Fibroblast of peridontal ligament (primary cell): ENCODE measurements at regions not wholly inside any gene's neighbourhood (a gene's known extent, or its start where the extent isn't known, plus 50 kb on each side); places are given as distances from the start of the nearest gene placed in this dataset.
A peak's percentile ranks its signal among the peaks of the same experiment; 100 is the strongest.

ENCODE experiments used
- DNase-seq: peaks from one replicate; pipeline ENCODE4 v3.0.0-alpha.2; 2010; ENCODE audit errors: extremely low read depth

DNA sequence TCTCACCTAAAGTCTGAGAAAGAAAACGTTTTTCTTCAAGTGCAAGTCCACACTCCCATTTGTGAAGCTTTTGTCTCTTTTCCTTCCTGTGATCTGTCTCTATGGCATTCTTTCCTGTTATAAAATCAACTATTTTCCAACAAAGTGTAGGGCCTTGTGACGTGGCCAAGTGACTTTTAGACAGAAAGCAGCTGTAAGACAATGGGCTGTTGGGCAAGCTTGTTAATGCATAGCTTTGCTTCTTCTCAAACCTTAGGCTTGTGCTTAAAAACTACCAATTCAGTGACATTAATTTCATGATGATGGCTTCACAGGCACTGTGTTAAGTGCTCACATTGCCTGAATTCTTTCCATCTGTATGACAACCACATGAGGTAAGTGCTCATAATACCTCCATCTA is 83.5 kb downstream of the VCY1B start:
- no peak for DNase-seq

DNA sequence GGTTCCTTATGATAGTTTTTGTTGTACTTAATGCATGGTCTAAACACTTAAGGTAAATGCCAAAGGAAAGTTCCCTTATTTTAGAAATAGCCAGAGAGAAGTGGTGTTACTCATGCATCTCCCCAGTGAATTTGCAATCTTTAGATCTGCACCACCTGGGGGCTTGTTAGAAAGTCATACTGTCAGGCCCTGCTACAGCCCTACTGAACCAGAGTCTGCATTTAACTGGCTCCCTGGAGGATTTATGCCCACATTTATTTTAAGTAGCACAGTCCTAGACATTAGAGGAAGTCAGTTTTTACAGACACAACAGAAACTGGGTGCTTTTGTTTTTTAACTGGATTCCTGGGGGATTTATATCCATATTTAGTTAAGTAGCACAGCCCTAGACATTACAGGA is 89.6 kb downstream of the VCY1B start:
- no peak for DNase-seq

DNA sequence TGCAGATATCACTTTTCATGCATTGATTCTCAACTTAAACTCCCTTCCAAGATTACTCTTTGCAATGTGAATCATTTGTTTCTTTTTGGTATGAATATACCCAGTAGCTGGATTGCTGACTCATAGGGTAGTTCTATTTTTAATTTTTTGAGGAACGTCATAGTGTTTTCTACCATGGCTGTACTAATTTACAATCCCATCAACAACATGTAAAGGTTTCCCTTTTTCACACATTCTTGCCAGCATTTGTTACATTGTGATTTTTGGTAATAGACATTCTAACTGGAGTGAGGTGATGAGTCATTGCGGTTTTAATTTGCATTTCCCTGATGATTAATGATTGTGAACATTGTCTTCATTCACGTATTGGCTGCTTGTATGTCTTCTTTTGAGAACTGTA is 126.7 kb downstream of the VCY1B start:
- no peak for DNase-seq

DNA sequence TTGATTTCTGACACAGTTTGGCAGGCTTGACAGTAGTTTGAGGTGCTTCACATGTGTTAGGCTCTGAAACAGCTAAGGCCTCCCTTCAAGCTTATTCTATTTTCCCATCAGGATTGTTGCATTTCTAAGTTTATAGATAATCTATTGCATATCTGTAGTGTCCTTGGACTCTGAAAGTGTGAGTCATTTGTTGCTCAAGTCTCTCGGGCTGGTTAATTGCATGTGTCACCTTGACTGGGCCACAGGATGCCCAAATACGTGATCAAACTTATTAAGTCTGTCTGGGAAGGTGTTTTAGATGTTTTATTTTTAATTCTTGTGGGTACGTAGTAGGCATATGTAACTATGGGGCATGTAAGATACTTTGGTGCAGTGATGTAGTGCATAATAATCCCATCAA is 166.0 kb downstream of the VCY1B start:
- no peak for DNase-seq

DNA sequence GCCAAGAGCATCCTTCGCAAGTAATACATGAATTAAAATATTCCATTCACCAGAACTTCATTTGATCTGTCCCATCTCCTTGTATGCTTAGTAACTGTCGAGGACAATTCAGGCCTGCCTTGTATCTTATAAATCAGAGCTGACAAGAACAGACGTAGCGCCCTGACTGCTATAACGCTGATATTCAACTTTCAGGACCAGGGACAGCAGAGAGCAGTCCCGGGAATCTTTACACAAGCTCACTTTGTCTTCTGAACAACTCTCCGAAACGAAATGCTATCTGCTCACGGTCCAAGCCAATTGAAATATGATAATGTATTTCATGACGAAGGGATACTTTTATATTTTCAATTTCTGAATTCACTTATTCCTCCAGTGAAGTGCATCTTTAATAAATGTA is 175.7 kb downstream of the VCY1B start:
- DNase-seq, result no peak

DNA sequence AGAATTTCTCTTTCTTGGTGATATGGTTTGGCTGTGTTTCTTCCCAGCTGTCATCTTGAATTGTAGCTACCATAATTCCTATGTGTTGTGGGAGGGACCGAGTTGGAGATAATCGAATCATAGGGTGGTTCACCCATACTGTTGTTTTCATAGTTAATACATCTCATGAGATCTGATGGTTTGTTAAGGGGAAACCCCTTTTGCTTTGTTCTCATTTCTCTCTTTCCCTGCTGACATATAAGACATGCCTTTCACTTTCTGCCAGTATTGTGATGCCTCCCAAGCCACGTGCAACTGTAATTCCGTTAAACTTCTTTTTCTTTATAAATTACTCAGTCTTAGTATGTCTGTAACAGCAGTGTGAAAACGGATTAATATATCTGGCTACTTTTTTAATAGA is 179.0 kb downstream of the VCY1B start:
- DNase-seq, result no peak

DNA sequence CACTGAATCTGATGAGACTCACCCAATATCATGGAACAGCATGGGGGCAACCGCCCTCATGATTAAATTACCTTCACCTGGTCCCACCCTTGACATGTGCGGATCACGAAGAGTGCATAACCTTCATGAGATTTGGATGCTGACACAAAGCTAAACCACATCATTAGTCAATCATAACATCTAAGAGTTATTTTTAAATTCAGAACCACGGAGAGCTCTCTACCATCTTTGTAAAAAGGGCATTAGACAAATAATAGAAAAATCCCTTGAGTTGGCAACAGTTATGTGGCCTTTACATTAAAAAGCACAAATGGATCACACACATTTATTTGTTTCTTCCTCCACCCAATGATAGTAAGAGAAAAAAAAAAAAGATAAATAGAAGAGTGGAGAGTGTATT is 182.2 kb downstream of the VCY1B start:
- DNase-seq, result no peak

DNA sequence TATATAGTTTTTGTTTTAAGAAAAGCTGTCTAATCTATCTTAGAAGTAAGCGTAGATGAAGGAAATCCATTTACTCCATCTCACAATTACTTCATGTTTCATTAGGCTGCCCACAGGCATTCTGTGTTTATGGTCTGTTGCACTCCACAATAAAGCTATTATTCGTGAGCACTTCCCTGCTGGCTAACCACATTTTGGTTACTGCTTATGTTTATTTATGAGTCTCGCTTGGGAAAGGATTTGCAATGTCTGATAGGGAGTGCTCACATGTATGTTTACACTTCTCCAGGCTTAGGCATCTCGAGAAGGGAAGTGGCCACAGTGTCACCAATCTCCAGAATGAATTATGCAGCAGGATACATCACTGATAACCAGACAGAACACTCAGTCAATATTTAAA is 190.9 kb downstream of the VCY1B start:
- no peak for DNase-seq

DNA sequence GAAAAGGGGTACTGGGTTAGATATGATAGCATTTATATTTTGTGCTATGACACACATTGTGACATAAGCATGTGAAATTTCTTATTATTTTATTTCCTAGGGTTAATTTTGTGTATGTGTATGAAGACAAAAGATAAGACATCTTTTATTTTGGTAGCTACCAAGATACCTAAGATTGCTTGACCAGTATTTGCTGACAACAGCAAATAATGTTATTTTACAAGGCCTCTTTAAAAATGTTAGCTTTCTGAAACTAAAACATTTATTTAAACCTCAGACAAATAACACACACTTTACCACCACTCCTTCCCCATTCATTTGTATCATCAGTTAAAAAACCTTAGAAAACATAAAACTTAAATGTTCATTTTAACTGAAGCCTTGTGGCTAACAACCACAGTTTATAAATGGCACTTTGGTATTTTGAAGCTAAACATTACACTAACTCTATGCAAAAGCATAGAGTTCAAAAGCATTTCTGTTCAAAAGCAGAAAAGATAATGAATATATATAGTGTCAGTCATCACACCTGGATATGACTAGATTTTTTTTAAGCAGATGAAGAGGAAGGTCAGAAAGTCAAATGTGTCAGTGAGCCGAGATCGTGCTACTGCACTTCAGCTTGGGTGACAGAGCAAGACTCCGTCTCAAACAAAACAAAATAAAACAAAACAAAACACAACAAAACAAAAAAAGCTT is 193.0 kb downstream of the VCY1B start:
- no peak for DNase-seq

DNA sequence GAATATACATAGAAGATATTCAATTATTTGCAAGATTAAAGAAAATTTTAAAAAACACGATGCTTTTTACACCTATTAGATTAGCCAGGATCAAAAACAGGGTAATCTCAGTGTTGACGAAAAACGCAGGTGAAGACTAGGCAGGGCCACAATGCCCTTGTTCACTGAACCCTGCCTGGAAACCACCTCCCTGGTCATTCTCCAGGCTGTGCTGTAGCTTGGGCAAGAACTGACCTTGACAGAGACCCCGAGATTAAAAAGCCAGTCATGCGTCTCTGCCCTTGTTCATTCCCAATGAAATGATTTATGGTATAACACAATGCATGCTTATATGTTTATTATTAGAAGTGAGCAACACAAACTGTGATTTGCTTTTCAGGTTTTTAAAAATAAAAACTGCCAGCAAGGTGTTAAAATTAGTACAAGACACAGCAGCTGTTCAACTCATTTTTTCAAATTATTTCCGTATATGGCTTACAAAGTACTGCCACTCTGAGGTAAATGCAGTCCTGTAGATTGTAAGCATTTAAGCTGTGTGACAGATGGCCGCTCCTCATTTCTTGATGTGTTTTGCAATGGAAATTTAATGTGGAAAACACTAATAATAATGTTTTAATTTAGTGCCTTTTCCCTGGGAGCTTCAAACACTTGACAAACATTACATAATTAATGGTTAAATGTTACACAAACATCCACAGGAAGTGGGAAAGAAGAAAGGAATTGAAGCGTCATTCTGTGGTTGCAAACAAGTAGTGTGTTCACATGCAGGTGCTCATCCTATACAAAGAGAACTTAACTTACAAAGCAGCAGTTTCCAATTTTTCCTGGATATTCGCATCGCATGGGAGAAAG is 200.2 kb downstream of the VCY1B start:
- DNase-seq, result no peak

DNA sequence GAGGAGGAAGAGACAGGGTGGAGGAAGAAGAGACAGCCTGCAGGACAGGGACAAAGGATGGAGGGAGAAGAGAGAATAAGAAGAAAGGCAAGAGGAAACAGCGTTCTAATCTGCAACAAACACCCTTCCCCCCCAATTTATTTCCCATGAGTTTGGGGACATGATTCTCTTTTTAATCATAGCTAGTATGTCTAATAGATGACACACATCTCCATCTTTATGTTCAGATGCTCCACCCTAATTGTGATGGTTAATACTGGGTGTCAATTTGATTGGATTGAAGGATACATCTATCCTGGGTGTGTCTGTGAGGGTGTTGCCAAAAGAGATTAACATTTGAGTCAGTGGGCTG is 200.8 kb downstream of the VCY1B start:
- DNase-seq, result no peak

DNA sequence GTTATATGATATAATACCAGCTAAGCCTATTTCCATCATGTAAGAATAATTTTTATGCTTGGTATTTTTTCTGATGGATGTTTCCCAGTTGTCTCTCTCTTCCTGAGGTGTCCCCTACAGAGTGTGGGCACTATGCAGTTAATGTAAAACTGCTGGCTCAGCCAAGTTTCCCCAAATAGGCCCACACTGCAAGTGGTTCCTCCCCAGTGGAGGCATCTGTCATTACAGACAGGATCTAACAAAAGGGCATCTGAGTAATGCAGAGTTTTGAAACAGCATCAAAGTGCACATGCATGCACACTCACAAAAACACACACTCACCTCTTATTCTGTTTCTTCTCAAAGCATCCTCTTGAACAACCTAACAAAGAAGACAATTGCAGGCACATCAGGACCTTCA is 221.0 kb downstream of the VCY1B start:
- DNase-seq, result no peak

DNA sequence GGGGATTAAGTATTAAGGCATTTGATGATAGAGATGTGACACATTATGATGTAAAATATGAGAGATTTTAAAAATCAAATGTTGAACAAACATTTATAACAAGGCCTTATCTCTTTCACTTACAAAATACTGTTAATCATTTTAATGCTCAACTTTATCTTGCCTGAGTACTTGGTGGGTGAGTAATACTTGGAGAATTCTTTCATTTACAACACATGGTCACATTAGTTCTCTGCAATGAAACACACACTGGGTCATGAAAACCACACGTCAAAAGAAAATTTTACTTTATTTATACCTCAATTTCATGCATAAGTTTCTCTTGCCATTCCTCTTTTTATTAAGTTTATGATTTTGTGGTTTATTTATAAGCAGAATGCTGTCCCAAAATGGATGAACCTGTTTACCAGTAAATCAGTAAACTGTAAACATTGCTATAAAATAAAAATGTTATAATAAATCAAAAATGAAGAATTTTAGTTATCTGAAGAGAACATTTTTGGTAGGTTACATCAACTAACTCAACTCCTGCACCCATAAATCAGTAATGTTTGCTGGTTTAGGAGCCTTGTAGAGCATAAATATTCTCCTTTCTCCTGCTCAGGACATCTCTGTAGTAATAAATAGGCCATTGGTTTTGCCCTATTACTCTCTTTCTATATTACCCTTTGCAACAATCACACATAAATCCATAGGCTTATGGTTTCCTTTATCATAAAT is 233.5 kb upstream of the NLGN4Y start:
- no peak for DNase-seq

DNA sequence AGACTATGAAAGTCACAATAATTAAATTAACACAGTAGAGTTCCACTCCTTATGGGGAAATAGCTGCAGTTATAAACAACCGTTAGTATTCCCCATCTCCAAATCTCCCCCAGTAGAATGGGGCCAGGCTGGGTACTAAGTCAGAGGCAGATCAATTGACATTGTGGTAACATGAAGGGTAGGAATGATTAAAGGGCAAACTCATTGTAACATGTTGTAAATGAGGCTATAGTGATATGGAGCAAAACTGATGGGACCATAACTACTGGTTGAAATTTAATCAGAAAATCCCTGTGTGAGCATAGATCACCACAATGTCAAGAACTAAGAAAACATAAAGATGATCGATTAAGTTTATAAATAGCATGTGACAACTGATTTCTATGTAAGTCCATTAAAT is 231.9 kb upstream of the NLGN4Y start:
- DNase-seq, result no peak

DNA sequence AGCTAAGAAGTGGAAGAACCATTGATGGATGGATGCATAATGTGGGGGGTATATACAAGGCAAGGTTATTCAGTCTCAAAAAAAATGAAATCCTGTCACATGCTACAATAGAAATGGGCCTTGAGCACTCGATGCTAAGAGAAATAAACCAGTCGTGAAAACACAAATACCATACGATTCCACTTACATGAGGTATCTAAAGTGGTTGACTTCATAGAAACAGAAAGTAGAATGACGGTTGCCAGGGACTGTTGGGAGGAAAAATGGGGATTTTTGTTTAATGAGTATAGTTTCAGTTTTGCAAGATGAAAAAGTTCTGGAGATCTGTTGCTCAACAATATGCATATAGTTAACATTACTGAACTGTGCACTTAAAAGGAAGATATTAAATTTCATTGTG is 223.6 kb upstream of the NLGN4Y start:
- DNase-seq, result no peak

DNA sequence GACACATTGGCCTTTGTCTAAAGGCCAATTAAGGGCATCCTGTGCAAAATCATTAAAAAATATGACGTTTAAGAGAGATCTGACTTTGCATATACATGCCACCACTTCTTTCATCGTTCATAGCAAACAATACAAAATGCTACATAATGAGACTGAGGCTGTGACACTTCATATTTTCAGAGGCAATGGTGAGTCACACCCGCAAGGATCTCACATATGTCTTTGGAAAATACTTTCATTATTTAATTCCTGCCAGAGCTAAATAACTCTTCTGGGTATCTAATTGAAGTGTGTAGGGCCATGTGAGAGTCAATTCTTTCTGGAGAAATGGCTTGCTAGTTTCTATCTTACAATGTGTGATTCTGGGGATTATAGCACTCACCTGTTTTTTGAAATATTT is 222.8 kb upstream of the NLGN4Y start:
- no peak for DNase-seq

DNA sequence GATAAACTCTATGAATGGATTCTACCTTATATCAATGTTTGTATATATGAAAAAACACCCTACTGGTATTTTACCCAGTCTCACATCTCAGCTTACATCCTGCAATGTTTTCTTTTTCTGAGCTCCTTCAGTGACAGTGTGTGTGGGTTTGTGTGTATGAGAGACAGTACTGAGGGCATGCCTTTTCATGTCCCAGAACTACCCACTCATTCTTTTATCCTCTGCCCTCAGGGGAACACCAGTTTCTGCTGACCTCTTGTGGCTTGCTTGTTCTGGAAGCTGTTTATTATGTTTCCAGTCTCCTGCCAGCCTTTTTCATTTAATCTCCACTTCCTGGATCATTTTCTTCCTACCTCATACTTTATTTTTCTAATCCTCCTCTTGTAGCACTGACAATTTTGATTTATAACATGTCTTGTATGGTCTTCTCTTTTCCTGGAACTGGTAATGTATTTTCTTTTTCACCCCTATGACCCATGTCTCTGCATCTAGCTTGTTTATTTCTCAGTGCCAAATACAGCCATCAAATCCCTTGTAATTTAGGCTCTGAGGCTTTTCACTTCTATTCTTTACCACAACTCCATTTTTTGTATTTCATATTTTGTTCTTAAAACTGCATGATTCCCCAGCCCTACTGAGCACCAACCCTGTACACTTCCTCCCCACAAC is 195.5 kb upstream of the NLGN4Y start:
- DNase-seq, result peak; percentile 18

DNA sequence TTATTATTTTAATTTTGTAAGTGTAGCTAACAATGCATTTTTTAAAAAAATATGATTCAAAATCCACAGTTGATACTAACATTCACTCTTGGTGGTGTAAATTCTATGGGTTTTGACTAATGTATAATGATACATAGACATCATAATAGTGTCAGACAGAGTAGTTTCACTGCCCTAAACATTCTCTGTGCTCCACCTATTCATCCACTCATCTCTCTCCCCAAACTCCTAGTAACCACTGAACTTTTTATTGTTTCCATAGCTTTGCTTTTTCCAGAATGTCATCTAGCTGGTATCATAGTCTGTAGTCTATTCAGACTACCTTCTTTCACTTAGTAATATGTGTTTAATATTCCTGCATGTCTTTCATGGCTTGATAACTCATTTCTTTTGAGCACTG is 194.0 kb upstream of the NLGN4Y start:
- no peak for DNase-seq

DNA sequence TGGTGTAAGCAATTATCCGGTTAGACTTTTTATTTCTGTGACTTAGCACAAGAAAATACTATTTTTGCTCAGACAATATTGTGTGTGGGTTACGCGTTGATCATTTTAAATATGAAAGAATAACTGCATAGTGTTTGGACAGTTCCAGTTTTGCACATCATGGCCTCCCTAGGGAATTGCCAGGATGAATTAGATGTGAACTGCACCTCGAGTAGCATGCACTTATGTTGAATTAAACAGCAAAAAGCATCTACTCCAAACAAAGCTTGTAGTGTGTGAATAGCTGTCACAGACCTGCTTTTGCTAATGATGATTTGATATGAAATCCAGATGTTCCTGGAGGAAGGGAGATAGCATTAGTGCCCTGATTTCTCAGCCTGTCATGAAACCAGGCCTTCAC is 184.8 kb upstream of the NLGN4Y start:
- no peak for DNase-seq

DNA sequence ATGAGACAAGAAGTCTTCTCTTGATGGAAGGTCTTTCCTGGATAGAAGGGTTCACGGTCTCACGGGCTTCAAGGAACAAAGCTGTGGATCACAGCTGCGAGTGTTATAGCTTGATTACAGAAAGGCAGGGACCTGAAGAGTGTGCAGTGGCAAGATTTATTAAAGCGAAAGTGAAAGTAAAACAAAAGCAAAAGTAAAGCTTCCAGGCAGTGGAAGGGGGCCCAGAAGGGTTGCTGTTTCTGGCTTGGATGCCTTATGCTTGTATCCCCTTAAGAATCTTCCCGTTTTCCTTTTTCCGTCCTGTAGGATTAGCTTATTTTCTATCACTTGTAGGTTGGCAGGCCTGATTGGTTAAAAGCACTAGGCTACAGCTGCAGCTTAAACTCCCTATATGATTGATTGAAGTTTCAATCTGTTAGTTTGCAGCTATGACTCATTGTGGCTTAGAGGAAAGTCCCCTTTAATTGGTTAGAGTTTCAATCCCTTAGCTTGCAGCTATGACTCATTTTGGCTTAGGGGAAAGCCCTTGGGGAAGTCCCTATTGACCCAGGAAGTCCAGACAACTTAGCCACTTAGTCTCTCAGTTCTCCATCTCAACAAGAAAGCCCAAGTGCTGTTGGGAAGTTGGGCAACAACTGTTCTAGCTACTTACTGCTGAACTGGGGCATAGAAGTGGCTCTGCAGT is 183.7 kb upstream of the NLGN4Y start:
- DNase-seq, result peak; percentile 26

DNA sequence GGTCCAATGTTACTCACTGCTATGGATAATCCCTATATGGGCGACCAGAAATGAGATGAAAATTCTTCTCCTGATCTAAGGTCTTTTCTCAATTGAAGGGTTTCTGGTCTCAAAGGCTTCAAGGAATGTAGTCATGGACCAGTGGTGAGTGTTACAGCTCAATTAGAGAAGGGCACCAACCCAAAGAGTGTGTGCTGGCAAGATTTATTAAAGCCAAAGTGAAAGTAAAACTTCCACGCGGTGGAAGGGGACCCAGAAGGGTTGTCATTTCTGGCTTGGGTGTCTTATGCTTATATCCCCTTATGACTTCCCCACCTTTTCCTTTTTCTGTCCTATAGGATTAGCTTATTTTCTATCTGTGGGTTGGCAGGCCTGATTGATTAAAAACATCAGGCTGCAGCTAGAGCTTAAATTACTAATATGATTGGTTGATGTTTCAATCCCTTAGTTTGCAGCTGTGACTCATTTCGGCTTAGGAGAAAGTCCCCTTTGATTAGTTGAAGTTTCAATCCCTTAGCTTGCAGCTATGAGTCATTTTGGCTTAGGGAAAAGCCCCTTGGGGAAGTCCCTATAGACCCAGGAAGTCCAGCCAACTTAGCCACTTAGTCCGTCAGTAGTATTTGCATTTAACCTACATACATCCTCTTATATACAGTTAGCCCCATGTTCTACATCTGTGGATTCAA is 179.5 kb upstream of the NLGN4Y start:
- DNase-seq, result peak; percentile 33
